NOMO-1 treated with DMSO at 0.1 percent for 48 hours (cell line): ENCODE measurements at regions not wholly inside any gene's neighbourhood (a gene's known extent, or its start where the extent isn't known, plus 50 kb on each side); places are given as distances from the start of the nearest gene placed in this dataset.
"Not testable (repeated sequence)": the region's sequence is repeated elsewhere in the genome, so short reads cannot be mapped to it uniquely, and the experiment has no call there.

ENCODE experiments used
- DNase-seq: peaks from one replicate; lab custom pipeline; 2025; ENCODE audit not compliant: unreplicated experiment; lab: John Stamatoyannopoulos, UW

GRCh38 chr21:33121715-33122475 is 52.0 kb downstream of the OLIG1 start:
- DNase-seq = no peak

DNA sequence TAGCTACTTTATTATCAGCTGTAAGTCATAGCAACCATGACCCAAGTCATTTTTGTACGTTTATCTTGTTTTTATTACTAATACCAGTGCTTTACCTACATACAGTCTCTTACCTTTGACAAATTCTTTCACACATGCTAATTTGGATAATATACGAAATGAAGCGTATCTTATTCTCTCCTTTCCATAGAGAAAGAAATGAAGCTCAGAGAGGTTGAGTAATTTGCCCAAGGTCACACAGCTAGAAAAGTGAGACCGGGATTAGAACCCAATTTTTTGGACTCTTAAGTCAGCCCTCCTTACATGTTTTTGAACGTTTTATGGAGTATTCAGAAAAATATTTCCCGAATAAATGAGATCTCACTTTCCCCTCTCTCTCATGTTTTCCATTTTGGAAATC is 52.6 kb downstream of the OLIG1 start:
- DNase-seq = no peak

DNA sequence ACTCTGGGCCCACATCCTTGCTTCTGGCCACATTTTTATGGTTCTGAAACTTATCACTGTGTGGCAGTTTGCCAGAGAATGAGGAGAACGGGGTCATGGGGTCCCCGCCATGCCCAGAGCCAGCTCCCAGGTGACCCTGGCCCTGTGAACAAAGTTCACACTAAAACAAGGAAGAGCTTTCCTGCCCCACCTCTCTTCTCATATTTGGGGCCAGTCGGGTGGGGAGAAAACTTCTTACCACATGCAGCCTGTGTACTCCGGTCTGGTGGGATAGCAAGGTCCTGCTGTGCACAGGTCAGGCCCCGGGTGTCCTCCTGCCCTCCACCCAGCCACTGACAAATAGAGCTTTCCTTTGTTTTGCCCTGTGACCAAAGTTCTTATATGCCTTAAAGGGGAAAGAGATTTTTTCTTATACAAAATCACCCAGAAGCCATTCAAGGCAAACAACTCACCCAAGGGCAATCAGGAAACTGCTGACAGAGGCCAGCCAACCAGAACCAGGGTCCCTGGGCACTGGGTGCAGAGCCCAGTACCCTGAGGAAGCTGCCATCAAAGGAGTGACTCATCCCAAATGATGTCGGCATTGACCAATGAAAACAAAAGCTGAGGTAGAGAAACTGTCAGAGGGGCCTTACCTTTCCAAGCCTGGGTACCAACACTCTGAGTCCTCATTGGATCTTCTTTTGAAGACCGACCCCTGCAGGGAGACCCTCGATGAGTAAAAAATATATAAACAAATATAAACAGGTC is 53.6 kb downstream of the OLIG1 start:
- no peak for DNase-seq

GRCh38 chr21:33124889-33125288 is 54.9 kb downstream of the OLIG1 start:
- peak; percentile 20 for DNase-seq

GRCh38 chr21:33125680-33126375 is 55.9 kb downstream of the OLIG1 start:
- DNase-seq = no peak

DNA sequence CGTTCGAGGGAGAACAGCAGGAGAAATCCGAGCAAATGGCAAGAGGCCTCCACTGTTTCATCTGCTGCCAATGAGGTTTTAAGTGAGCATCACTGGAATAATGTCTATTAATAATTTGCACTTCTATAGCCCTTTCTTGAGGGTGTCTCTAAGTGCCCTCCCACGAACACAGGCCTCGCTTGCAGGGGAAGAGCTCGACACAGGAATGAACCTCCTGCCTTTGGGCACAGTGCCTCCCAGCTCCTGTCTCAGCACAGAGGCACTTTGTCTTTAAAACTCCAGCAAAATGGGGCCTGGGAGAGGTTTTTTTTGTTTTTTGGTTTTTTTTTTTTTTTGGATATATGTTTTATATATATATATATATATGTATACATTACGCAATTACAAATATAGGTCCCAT is 56.6 kb downstream of the OLIG1 start:
- DNase-seq = no peak

DNA sequence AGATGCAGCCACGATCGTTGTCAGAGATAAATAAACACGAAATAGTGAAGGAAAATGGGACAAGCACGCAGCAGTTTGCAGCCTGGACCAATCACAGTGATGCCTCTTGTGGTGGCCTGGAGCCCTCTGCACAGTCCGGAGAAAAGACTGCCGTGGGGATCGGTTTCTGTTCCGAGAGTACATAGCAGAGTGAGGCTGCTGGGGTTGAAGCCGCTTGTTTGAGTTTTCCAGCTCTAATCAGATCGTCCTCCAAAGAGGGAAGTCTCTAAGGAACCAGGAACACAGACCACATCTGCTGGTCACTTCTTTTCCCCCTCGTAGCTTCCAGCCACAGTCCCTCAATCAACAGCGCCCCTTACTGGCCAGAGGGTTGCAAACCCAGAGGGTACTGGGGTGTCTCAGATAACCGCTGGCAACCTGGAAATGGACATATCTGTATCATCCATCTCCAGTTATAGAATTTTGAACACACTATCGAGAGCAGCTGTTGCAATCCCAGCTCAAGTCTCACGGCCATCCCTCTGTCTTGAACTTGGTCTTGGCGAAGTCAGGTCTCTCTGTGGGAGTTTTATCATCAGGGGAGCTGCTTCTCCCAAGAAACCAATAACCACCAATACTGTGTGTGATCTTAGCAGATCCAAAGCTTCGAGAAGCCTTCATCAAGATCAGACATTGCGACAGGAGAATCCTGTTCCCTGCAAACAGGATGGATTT is 57.4 kb downstream of the OLIG1 start:
- peak; percentile 78 for DNase-seq

DNA sequence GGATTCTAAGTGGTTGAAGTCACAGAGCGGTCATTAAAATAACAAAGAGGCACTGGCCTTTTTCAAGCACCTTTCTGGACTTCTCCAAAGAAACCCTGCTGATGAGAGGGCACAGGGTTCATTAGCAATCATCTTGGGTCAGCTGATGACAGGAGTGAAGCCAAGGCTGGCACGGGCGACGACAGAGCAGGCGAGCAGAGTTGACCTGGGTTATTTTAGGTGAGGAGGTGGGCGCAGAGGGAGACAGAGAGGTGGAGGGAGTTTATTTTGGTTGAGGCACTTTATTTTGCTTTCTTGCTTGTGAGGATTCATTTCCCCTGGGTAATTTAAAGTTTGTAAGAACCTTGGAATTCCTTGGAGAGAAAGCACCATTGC is 57.9 kb downstream of the OLIG1 start:
- no peak for DNase-seq

GRCh38 chr21:33128538-33128937 is 58.6 kb downstream of the OLIG1 start:
- peak; percentile 45 for DNase-seq

DNA sequence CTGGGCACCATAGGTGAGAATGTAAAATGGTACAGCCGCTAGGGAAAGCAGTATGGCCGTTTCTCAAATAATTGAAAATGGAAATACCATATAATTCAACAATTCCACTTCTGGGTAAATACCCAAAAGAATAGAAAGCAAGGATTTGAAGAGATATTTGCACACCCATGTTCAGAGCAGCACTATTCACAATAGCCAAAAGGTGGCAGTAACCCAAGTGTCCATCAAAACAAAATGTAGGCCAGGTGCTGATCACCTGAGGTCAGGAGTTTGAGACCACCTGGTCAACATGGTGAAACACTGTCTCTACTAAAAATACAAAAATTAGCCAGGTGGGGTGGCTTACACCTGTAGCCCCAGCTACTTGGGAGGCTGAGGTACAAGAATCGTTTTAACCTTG is 62.1 kb downstream of the OLIG1 start:
- no peak for DNase-seq

DNA sequence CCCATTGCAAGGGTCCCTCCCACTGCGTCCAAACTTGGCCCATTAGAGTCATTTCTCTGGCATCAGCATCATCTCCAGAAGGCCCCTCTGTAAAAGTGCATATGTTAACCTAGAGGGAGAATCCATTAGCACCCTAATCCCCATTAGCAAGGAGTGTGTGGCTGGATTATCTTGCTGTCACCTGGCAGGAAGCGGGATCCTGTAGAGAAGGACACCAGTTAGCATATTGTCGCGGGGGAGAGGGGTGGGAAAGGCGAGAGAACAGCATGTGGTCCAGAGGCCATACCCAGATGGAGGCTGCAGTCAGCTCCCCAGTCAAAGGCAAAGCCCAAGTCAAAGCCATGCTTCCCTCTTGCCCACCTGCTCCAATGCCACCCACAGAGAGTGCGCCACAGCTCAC is 64.0 kb downstream of the OLIG1 start:
- DNase-seq = no peak

DNA sequence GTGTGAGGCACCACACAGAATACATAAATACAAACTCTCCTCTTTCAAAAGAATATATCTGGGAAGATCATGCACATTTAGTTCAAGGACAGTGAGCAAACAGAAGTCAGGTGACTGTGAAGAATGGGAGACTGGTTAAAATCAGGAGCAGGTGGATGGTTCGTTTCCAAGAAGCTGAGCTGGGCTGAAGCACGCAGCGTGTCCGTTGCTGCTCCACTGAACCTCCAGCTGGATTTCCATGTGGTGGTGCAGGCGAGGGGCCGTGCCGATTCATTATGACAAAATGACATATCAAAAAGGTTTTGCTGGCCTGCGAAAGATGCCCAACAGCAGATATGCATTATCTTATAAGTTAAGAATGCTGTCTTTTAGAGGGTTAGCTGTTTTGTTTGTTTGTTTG is 66.0 kb downstream of the OLIG1 start:
- no peak for DNase-seq

GRCh38 chr21:33136847-33137502 is 67.0 kb downstream of the OLIG1 start:
- no peak for DNase-seq

DNA sequence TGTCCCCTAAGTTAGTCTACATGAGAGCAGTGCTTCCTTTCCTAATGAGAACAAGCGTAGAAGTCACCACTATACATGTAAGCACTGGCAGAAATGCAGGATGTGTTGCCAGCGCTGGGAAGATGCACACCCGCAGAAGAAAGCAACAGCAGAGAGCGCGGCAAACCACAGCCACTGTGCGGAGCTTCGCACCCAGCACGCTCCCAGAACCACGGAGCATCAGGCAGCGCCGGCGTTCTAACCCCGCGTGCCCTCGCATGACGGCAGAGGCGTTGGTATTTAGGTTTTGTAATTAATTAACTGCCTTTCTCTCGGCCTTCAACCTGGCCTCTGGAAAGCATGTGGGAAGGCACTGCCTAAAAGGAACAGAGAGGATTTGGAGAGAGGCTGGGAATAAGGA is 69.1 kb downstream of the OLIG1 start:
- no peak for DNase-seq

- DNase-seq = no peak
These were observed 70.3 kb downstream of the OLIG1 start for GRCh38 chr21:33140288-33140687.

DNA sequence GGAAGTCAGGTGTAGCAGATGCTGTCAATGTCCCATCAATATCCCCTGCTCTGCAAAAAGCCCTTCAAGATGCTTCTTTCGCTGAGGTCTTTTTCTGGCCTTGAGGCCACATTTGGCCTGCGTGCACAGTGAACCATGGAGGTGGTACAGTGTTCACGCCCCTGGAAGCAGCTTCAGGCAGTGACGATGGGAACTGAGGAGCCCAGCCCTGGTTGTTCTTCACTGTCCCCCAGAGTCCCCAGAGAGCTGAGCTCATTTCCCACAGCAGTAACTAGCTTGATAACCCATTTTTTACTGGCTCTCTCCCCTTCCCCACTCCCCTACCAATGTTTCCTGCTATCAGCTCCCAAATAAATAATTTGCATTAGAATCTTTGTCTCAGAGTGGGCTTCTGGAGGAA is 76.5 kb downstream of the OLIG1 start:
- no peak for DNase-seq

GRCh38 chr21:33149181-33149580 is 79.2 kb downstream of the OLIG1 start:
- DNase-seq = no peak

DNA sequence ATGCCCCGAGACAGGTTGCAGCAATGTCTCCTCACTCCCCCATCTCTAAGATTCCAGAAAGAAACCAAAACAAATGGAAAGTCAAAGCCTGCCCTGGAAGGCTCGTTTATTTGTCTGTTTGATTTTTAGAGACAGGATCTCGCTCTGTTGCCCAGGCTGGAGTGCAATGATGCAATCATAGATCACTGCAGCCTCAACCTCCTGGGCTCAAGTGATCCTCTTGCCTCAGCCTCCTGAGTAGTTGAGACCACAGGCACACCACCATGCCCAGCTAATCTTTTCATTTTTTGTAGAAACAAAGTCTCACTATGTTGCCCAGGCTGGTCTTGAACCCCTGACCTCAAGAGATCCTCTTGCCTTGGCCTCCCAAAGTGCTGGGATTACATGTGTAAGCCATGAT is 78.8 kb upstream of the IFNAR2 start:
- DNase-seq = not testable (repeated sequence)

GRCh38 chr21:33151941-33152731 is 77.6 kb upstream of the IFNAR2 start:
- DNase-seq = peak; percentile 70

DNA sequence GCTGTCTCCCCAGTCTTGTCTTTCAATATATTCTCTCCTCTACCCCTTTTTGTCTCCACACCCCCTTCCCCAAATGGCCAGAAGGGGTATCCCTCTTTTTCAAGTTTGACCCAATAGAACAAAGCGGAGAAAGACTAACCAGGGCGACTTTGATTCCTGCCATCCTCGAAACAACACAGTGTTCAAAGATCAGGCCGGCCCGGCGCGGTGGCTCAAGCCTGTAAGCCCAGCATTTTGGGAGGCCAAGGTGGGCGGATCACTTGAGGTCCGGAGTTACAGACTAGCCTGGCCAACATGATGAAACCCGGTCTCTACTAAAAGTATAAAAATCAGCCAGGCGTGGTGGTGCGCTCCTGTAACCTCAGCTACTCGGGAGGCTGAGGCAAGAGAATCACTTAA is 77.0 kb upstream of the IFNAR2 start:
- DNase-seq = no peak
